Subcutaneous abdominal adipose tissue (tissue), 5 donors: ENCODE measurements at regions not wholly inside any gene's neighbourhood (a gene's known extent, or its start where the extent isn't known, plus 50 kb on each side); places are given as distances from the start of the nearest gene placed in this dataset.
"Not testable (repeated sequence)": the region's sequence is repeated elsewhere in the genome, so short reads cannot be mapped to it uniquely, and the experiment has no call there.

ENCODE experiments used
- H3K27ac ChIP-seq: one replicate; pipeline ENCODE4 v1.7.0; 2013; ENCODE audit warnings: low read depth, mild to moderate bottlenecking, inconsistent platforms, low read length, moderate library complexity
- H3K27me3 ChIP-seq, 5 donors: one replicate each; pipeline ENCODE4 v1.7.0; 2013; ENCODE audit warnings: low read length in 5 of 5, inconsistent platforms in 1 of 5; ENCODE audit not compliant: control insufficient read depth in 5 of 5, insufficient read depth in 4 of 5
- H3K36me3 ChIP-seq, 5 donors: one replicate each; pipeline ENCODE4 v1.7.0; 2013; ENCODE audit warnings: low read length in 5 of 5; ENCODE audit not compliant: control insufficient read depth in 5 of 5, insufficient read depth in 5 of 5
- H3K4me1 ChIP-seq, 5 donors: one replicate each; pipeline ENCODE4 v1.7.0; 2013; ENCODE audit warnings: low read length in 5 of 5, mild to moderate bottlenecking in 3 of 5, moderate library complexity in 1 of 5; ENCODE audit not compliant: control insufficient read depth in 5 of 5, insufficient read depth in 5 of 5
- H3K4me3 ChIP-seq, 5 donors: one replicate each; pipeline ENCODE4 v1.7.0; 2013; ENCODE audit warnings: low read length in 5 of 5, low read depth in 1 of 5
- H3K9ac ChIP-seq, 5 donors: one replicate each; pipeline ENCODE4 v1.7.0; 2013; ENCODE audit warnings: low read length in 5 of 5, mild to moderate bottlenecking in 4 of 5, moderate library complexity in 3 of 5
- H3K9me3 ChIP-seq, 5 donors: one replicate each; pipeline ENCODE4 v1.7.0; 2013; ENCODE audit warnings: low read length in 5 of 5; ENCODE audit not compliant: control insufficient read depth in 5 of 5
- donor health status: healthy.
- donor health status: healthy.
- donor health status: healthy.
- donor health status: healthy.
- donor health status: healthy.

DNA sequence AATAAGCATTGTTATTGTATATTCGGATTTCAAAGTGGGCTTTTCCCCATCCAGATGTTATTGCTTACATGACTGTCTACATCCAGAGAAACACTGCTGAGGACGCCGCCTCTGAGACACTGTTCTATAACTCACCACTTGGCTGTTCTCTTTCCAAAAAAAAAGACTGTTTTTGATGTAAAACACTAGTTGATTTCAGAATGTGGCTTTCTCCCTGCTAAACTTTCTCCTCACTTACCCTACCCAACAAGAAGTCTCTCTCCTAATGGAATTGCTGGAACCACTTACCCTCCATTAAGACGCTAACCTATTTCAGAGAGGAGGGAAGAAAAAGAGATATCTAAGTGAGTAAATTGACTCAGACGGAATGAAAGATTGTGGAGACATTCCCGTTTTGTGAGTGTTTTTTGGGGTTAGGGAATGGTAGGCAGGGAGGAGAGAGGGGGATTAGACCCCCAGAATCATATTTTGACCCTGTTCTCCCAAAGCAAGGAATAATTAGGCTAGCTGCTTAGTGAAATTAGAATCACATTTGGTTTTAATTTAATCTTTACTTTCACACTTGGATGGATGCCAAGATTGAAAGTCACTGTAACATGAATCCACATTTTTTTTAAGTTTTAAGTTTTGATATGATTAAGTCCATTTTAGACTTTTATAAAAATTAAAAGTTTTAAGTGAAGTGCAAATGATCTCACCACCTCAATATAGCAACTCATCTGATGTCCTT, 174.9 kb downstream of the CHIC2 start:
- no peak overlapping the region for H3K9ac ChIP-seq
- peaks cover 0 to 4% (median 2%) of the 10 kb centered on the region in 5 donors for H3K4me1 ChIP-seq
- H3K36me3 ChIP-seq = no peaks in the 10 kb centered on the region
- peaks cover 0 to 3% (median 0%) of the 10 kb centered on the region in 5 donors for H3K27me3 ChIP-seq
- H3K9me3 ChIP-seq = no peaks in the 10 kb centered on the region
- no peak overlapping the region for H3K27ac ChIP-seq
- H3K4me3 ChIP-seq = no peak overlapping the region

DNA sequence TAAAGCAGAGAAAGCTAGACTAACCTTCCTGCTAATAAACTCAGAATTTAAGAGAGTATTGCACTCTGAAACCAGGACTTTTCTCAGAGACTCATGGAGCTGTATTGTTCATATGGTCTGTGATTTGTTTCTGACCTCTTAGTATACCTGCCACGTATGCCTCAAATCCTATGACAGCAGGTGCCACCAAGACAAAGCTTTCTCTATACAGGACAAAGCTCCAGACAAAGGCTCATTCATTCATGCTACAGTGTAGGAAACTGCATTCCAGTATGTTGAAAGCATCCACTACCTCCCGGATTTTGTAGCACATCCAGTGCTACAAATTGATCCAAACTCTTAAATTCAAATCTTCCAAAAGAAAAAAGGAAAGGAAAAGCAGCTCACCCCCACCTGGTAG, 178.3 kb downstream of the CHIC2 start:
- H3K27ac ChIP-seq = no peak overlapping the region

GRCh38 chr4:53885668-53886067, 178.7 kb downstream of the CHIC2 start:
- no peaks in the 10 kb centered on the region for H3K9me3 ChIP-seq
- no peaks in the 10 kb centered on the region for H3K36me3 ChIP-seq
- peaks cover 0 to 4% (median 2%) of the 10 kb centered on the region in 5 donors for H3K4me1 ChIP-seq
- no peak overlapping the region for H3K9ac ChIP-seq
- H3K4me3 ChIP-seq = no peak overlapping the region
- H3K27me3 ChIP-seq = peaks cover 0 to 3% (median 0%) of the 10 kb centered on the region in 5 donors
- no peak overlapping the region for H3K27ac ChIP-seq

More for the DNA sequence above, 178.3 kb downstream of the CHIC2 start:
- Histone ChIP-seq H3K4me3 (no peak overlapping the region), H3K36me3 (no peaks in the 10 kb centered on the region), H3K9me3 (no peaks in the 10 kb centered on the region), H3K9ac (no peak overlapping the region), H3K27me3 (peaks cover 0 to 3% (median 0%) of the 10 kb centered on the region in 5 donors), H3K4me1 (peaks cover 0 to 4% (median 2%) of the 10 kb centered on the region in 5 donors)

DNA sequence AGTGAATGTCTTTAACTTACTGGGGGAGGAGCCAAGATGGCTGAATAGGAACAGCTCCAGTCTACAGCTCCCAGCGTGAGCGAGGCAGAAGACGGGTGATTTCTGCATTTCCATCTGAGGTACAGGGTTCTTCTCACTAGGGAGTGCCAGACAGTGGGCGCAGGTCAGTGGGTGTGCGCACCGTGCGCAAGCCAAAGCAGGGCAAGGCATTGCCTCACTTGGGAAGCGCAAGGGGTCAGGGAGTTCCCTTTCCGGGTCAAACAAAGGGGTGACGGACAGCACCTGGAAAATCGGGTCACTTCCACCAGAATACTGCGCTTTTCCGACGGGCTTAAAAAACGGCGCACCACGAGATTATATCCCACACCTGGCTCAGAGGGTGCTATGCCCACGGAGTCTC, 187.3 kb downstream of the CHIC2 start:
- H3K27me3 ChIP-seq, H3K9ac ChIP-seq, H3K36me3 ChIP-seq, H3K4me3 ChIP-seq, H3K9me3 ChIP-seq, H3K4me1 ChIP-seq, H3K27ac ChIP-seq: not testable (repeated sequence)

GRCh38 chr4:53866055-53866454, 198.3 kb downstream of the CHIC2 start:
- H3K36me3 ChIP-seq = no peaks in the 10 kb centered on the region
- H3K9me3 ChIP-seq = peaks cover 0 to 2% (median 0%) of the 10 kb centered on the region in 5 donors
- no peak overlapping the region for H3K27ac ChIP-seq
- no peak overlapping the region for H3K4me3 ChIP-seq
- H3K27me3 ChIP-seq = no peaks in the 10 kb centered on the region
- H3K4me1 ChIP-seq = no peaks in the 10 kb centered on the region
- no peak overlapping the region for H3K9ac ChIP-seq

GRCh38 chr4:53865054-53865453, 199.4 kb downstream of the CHIC2 start:
- Histone ChIP-seq H3K36me3 (no peaks in the 10 kb centered on the region), H3K27ac (no peak overlapping the region), H3K27me3 (no peaks in the 10 kb centered on the region), H3K9me3 (peaks cover 0 to 2% (median 0%) of the 10 kb centered on the region in 5 donors), H3K4me3 (no peak overlapping the region), H3K9ac (no peak overlapping the region), H3K4me1 (no peaks in the 10 kb centered on the region)

DNA sequence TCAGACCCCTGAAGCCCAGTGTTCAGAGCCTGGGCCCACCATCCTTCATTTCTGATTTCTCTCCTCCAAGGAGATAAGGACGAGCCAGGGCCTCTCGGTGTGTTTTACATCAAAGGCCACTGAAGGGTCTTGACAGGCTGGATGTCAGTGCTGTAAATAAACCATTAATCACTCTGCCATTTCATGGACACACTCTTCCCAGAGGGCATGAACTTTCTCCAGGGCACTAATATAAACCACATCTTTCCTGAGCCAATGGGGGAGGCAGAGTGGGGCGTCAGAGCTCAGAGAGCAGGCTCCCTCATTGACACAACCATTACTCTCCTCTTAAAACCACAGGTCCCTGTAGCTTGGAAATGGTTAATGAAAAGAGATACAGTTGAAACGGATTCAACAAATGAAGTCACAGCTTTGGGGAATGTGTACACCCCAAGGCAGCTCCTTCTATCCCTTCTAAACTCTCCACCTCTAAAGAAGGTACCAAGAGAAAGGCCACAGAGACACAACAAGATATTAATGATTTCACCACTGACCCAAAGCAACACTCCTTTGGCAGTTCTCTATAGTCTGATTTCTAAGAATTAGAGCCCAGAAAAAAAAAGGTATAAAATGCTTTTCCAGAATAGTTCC, 200.6 kb downstream of the CHIC2 start:
- H3K27me3 ChIP-seq = no peaks in the 10 kb centered on the region
- no peaks in the 10 kb centered on the region for H3K4me1 ChIP-seq
- no peak overlapping the region for H3K4me3 ChIP-seq
- H3K36me3 ChIP-seq = no peaks in the 10 kb centered on the region
- H3K9me3 ChIP-seq = peaks cover 0 to 2% (median 0%) of the 10 kb centered on the region in 5 donors
- no peak overlapping the region for H3K27ac ChIP-seq
- H3K9ac ChIP-seq = no peak overlapping the region

GRCh38 chr4:53863158-53863557, 201.2 kb downstream of the CHIC2 start:
- Histone ChIP-seq H3K27me3 (no peaks in the 10 kb centered on the region), H3K36me3 (no peaks in the 10 kb centered on the region), H3K27ac (no peak overlapping the region), H3K9me3 (no peaks in the 10 kb centered on the region), H3K4me1 (no peaks in the 10 kb centered on the region), H3K4me3 (no peak overlapping the region), H3K9ac (no peak overlapping the region)

GRCh38 chr4:53861856-53862610, 202.4 kb downstream of the CHIC2 start:
- H3K9me3 ChIP-seq = no peaks in the 10 kb centered on the region
- H3K9ac ChIP-seq = no peak overlapping the region
- H3K4me3 ChIP-seq = no peak overlapping the region
- H3K36me3 ChIP-seq = no peaks in the 10 kb centered on the region
- H3K4me1 ChIP-seq = no peaks in the 10 kb centered on the region
- H3K27me3 ChIP-seq = no peaks in the 10 kb centered on the region
- no peak overlapping the region for H3K27ac ChIP-seq

DNA sequence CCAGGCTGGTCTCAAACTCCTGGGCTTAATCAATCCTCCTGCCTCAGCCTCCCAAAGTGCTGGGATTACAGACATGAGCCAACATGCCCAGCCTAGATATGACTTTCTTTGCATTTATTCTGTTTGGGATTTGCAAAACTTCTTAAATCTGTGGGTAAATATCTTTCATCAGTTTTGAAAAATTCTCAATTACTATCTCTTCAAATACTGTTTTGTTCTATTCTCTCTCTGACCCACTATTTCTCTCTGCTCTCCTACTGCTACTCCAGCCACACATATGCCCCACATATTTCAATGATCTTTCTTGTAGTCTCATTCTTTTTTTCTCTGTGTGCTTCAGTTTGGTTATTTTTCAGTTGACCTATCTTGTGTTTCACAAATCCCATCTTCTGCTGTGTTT, 205.1 kb downstream of the CHIC2 start:
- Histone ChIP-seq H3K9ac (no peak overlapping the region), H3K4me3 (no peak overlapping the region), H3K27me3 (no peaks in the 10 kb centered on the region), H3K27ac (no peak overlapping the region), H3K36me3 (no peaks in the 10 kb centered on the region), H3K4me1 (peaks cover 0 to 6% (median 0%) of the 10 kb centered on the region in 5 donors), H3K9me3 (peaks cover 0 to 2% (median 0%) of the 10 kb centered on the region in 5 donors)
